GM13976 (cell line): ENCODE measurements at regions not wholly inside any gene's neighbourhood (a gene's known extent, or its start where the extent isn't known, plus 50 kb on each side); places are given as distances from the start of the nearest gene placed in this dataset.

ENCODE experiments used
- DNase-seq: peaks from one replicate; pipeline ENCODE4 v3.0.0; 2012; ENCODE audit warnings: low spot score
- CTCF ChIP-seq: IDR thresholded peaks from 2 replicates; pipeline ENCODE4 v1.5.1; 2012; ENCODE audit warnings: borderline replicate concordance, mild to moderate bottlenecking; ENCODE audit not compliant: insufficient read depth; ENCODE audit errors: extremely low read depth, missing control alignments, control extremely low read depth
- in situ Hi-C: fragments of 300-500 bp; cut with MboI; formaldehyde crosslinking; loops from one replicate; pipeline ENCODE4 v1.12.0; 2022; ENCODE audit warnings: low sequenced_read_pairs, mixed read lengths, inconsistent platforms; ENCODE audit not compliant: unreplicated experiment

GRCh38 chr18:52190195-52190594, 149.8 kb upstream of the DCC start:
- in situ Hi-C loops, result no loop called here
- no peak for DNase-seq
- TF ChIP-seq CTCF, result no peak

- in situ Hi-C loops, result no loop called here
- DNase-seq, result no peak
- no peak for TF ChIP-seq CTCF
These were observed 149.4 kb upstream of the DCC start for GRCh38 chr18:52190631-52191030.

GRCh38 chr18:52200406-52200805, 139.6 kb upstream of the DCC start:
- in situ Hi-C loops, result no loop called here

GRCh38 chr18:52200921-52201663, 138.9 kb upstream of the DCC start:
- in situ Hi-C loops, result no loop called here
- TF ChIP-seq CTCF, result no peak
- DNase-seq, result no peak

More at GRCh38 chr18:52200406-52200805, 139.6 kb upstream of the DCC start:
- no peak for TF ChIP-seq CTCF
- DNase-seq, result no peak

GRCh38 chr18:52208646-52209045, 131.4 kb upstream of the DCC start:
- no peak for DNase-seq
- TF ChIP-seq CTCF, result no peak
- in situ Hi-C loops, result no loop called here

GRCh38 chr18:52216109-52216508, 123.9 kb upstream of the DCC start:
- in situ Hi-C loops, result no loop called here
- TF ChIP-seq CTCF, result no peak
- no peak for DNase-seq
